Lower leg skin (tissue), 3 donors: ENCODE measurements at regions not wholly inside any gene's neighbourhood (a gene's known extent, or its start where the extent isn't known, plus 50 kb on each side); places are given as distances from the start of the nearest gene placed in this dataset.

Experiments
- CTCF ChIP-seq, 3 donors: fragments of 450-650 bp; IDR thresholded peaks; one replicate each; pipeline ENCODE4 v1.5.1; 2016; ENCODE audit warnings: antibody characterized with exemption in 3 of 3, mild to moderate bottlenecking in 3 of 3, moderate library complexity in 2 of 3
- POLR2A ChIP-seq, 2 donors: fragments of 450-650 bp; IDR thresholded peaks; one replicate each; pipeline ENCODE4 v1.6.1; 2016 to 2017; ENCODE audit warnings: antibody characterized with exemption in 2 of 2, mild to moderate bottlenecking in 1 of 2, moderate library complexity in 1 of 2

GRCh38 chr3:74546426-74546825 lies 68.0 kb downstream of the CNTN3 start:
- no peak for TF ChIP-seq POLR2A (IDR thresholded peaks at IDR 0.05)
- TF ChIP-seq CTCF (IDR thresholded peaks at IDR 0.05), result no peak
